ENCODE measurements at regions not wholly inside any gene's neighbourhood (a gene's known extent, or its start where the extent isn't known, plus 50 kb on each side); places are given as distances from the start of the nearest gene placed in this dataset.
"Not testable (repeated sequence)": the region's sequence is repeated elsewhere in the genome, so short reads cannot be mapped to it uniquely, and the experiment has no call there.

- DNase-seq, result no peak
Observed at GRCh38 chr13:31522396-31522795, 216.9 kb upstream of the RXFP2 start.

DNA sequence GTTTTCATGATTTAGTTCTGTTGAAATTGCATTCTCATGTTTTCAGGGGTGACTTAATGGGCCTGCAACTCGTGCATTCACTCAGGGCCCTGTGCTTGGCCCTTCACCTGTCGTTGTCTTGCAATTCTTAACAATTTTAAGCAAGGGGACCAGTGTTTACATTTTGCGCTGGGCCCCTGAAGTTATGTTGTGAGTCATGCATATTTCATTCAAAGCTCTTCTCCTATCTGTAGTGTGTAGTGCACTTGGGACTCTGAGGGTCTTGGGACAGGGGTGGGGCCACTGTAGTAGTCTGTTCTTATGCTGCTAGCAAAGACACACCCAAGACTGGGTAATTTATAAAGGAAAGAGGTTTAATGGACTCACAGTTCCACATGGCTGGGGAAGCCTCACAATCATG, 211.2 kb upstream of the RXFP2 start:
- no peak for DNase-seq

GRCh38 chr13:31528758-31529157, 210.6 kb upstream of the RXFP2 start:
- no peak for DNase-seq

DNA sequence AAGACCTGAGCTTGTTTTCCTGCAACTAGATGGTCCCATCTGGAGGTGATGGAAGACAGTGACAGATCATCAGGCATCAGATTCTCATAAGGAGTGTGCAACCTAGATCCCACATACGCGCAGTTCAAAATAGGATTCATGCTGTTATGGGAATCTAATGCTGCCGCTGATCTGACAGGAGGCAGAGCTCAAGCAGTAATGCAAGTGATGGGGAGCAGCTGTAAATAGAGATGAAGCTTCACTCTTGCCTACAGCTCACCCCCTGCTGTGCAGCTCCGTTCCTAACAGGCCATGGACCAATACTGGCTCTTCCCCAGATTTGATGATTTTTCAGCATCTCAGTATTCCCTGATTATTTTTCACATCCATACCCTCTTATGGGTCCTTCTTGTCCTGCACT, 208.4 kb upstream of the RXFP2 start:
- DNase-seq, result no peak

GRCh38 chr13:31537052-31537451, 202.3 kb upstream of the RXFP2 start:
- no peak for DNase-seq

DNA sequence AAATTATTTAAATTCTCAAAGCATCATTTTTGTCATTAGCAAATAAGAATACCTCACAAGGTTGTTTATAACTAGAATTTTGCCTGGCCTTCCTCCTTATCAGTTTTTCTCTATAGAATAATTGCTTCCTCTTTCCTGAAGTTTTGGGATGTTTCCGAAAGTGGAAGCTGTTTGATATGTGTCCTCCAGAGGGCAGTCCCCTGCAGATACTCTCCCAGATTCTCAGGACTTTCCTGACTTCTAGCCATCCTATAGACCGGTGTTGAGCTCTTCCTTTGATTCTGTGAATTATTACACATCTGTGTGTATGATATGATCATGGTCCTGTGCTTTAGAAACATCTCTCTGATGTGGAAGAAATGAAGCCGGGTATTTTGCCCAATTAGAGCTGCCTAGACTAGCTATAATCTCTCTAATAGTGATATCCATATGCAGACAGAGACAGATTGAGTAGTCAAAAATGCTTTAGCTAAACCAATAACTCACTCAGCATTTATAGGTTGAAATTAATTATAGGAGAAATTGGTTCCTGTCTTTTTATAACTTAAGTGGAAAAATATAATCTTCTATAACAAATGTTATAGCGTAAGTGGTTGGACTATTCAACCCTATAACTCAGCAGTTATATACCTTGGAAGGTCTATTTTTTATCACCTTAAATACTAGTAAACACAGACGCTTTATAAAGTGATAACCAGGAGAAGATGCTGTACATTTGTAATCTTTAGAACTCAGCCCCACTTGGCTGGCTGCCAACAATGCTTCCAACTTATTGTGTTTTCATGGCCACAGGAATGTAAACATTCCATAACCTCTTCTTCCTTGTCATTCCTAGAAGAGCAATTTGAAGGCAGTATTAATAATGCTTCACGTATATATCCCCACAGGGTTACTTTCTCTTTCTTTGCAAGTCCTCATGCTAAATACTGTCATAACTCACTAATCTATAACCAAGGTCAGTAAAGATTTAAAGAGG, 201.0 kb upstream of the RXFP2 start:
- DNase-seq, result peak; percentile 3 to 53

- DNase-seq, result no peak
Observed at GRCh38 chr13:31540281-31540680, 199.0 kb upstream of the RXFP2 start.

GRCh38 chr13:31543190-31543589, 196.1 kb upstream of the RXFP2 start:
- no peak for DNase-seq

- DNase-seq, result no peak
Observed at GRCh38 chr13:31545616-31546015, 193.7 kb upstream of the RXFP2 start.

GRCh38 chr13:31556376-31556775, 182.9 kb upstream of the RXFP2 start:
- DNase-seq, result no peak

DNA sequence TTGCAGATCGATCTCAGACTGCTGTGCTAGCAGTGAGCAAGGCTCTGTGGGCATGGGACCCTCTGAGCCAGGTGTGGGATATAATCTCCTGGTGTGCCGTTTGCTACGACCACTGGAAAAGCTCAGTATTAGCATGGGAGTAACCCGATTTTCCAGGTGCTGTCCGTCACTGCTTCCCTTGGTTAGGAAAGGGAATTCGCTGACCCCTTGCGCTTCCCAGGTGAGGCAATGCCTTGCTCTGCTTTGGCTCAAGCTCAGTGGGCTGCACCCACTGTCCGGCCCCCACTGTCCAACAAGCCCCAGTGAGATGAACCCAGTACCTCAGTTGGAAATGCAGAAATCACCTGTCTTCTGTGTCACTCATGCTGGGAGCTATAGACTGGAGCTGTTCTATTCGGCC, 155.1 kb upstream of the RXFP2 start:
- DNase-seq, result not testable (repeated sequence)

- no peak for DNase-seq
Observed at GRCh38 chr13:31587698-31588266, 151.5 kb upstream of the RXFP2 start.

- DNase-seq, result no peak
Observed at GRCh38 chr13:31588316-31588715, 151.0 kb upstream of the RXFP2 start.

- no peak for DNase-seq
Observed at GRCh38 chr13:31588893-31589292, 150.4 kb upstream of the RXFP2 start.

DNA sequence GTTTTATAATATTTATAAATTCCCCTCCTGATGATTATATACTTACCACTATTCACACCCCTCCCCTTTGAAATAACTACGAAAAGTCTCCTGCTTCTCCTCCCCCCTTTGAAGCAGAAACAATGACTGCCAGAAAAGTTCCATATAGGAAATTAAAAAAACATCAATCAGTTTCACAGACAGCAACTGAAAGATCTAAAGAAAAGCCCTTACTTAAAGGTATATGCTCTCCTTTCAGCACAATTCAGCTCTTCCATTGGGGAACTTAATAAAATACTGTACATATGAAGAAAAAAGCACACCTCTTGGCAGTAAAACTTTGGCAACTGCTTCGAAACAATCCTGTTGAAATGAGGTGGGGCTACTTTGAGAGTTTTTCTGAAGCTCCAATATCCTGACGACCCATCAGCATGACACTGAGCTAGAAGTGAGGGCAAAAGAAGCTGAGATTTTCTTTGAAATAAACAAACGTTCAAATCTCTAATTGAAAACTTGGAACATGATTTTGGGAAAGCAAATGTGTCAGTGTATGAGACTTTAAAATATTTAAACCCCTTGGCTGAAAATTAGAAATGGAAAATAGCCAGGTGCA, 147.6 kb upstream of the RXFP2 start:
- DNase-seq, result no peak

- no peak for DNase-seq
Observed at GRCh38 chr13:31594056-31594455, 145.3 kb upstream of the RXFP2 start.

DNA sequence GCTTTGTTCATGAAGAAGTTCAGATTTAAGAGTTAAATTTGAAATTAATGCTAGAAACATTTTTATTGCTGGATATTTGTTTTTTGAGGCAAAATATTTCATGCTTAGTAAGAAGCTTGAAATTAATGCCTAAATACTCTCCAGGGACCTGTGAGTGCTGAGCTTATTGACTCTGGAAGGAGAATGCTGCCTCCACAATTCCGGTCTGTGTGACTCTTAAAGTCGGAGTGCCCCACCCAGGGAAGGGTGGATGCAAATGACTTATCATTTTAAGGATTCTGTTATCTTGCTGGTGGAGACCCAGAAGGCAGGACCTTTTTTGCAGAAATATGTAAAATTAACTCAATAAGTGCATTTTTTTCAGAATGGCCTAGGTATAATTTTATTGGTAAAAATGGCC, 143.8 kb upstream of the RXFP2 start:
- DNase-seq, result no peak

DNA sequence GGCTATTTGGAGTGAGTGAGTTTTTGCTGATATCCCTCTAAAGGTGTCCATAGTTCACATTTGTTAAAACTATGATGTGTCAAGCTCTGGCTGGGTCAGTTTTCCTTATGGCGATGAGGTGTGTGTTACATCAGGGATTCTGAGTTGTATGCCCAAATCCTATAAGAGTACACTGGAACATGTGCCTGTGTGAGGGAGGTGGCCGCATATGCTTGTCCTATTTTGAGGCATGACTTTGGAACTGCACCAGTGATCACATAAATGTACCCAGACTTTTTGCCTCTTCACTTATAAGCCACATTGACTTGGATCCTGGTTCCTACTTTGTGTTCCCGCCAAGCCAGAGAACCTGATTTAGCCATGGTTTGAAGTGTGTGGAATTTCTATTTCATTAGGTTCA, 140.3 kb upstream of the RXFP2 start:
- DNase-seq, result no peak

- no peak for DNase-seq
Observed at GRCh38 chr13:31605076-31605860, 134.1 kb upstream of the RXFP2 start.

- not testable (repeated sequence) for DNase-seq
Observed at GRCh38 chr13:31607531-31607930, 131.8 kb upstream of the RXFP2 start.

- DNase-seq, result not testable (repeated sequence)
Observed at GRCh38 chr13:31608780-31609179, 130.5 kb upstream of the RXFP2 start.

- no peak for DNase-seq
Observed at GRCh38 chr13:31610270-31610998, 128.9 kb upstream of the RXFP2 start.
